Activated CD4-positive, alpha-beta T cell treated with anti-CD3 and anti-CD28 coated beads, Interleukin-2, amount 10 ng/mL, durations not matched to agents 24 days and 14 days (primary cell): ENCODE measurements at regions not wholly inside any gene's neighbourhood (a gene's known extent, or its start where the extent isn't known, plus 50 kb on each side); places are given as distances from the start of the nearest gene placed in this dataset.

Experiments
- DNase-seq: peaks from one replicate; pipeline ENCODE4 v3.0.0; 2022
- H3K27ac Mint-ChIP-seq: one replicate; pipeline ENCODE4 v1.8.0; 2022; ENCODE audit warnings: mild to moderate bottlenecking, mixed read lengths
- H3K27me3 Mint-ChIP-seq: one replicate; pipeline ENCODE4 v1.8.0; 2022; ENCODE audit warnings: mixed read lengths
- H3K36me3 Mint-ChIP-seq: one replicate; pipeline ENCODE4 v1.8.0; 2022; ENCODE audit warnings: low read depth, mild to moderate bottlenecking, mixed read lengths
- H3K4me1 Mint-ChIP-seq: one replicate; pipeline ENCODE4 v1.8.0; 2021; ENCODE audit warnings: mixed read lengths
- H3K4me3 Mint-ChIP-seq: one replicate; pipeline ENCODE4 v1.8.0; 2022; ENCODE audit warnings: mild to moderate bottlenecking, moderate library complexity, mixed read lengths
- H3K9me3 Mint-ChIP-seq: one replicate; pipeline ENCODE4 v1.8.0; 2021; ENCODE audit warnings: mixed read lengths
- intact Hi-C: fragments of 100-400 bp; cut with micrococcal nuclease; formaldehyde crosslinking; loops from one replicate; pipeline ENCODE4 v1.15.1; 2023

DNA sequence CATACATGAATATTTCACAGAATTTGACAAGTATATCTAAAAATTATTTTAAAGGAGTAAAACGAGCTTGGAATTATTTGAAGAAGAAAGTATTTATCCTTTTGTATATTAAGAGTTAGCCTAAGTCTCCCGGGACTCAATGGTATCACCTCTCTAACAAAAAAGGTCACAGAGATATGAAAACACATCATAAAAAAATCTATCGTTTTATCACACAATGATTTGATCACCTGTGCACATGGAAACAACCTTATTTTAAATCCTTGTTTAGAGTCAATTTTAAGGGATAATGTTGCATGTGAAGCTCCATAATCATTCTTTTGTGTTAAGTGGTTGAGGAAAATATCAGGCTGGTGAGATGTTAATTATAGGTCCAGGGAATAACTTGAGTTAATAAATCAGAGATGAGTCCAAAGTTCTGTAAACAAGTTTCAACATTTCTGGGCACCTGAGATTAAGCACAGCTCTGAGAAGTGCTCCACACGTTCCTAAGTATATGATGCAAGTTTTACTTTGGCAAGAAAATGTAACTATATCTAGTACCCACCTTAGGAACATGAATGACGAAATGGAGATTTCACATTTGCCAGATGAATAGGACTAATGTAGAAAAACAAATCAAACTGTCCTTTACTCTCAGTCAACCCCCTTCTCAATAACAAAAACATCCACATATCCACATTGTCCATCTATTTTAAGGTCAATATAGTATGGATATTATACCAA lies 148.5 kb upstream of the AKR1E2 start:
- H3K4me1 Mint-ChIP-seq = no peaks in the 10 kb centered on the region
- no peak overlapping the region for H3K4me3 Mint-ChIP-seq
- intact Hi-C loops = no loop called here
- H3K36me3 Mint-ChIP-seq = no peaks in the 10 kb centered on the region
- peaks cover 33% of the 10 kb centered on the region for H3K27me3 Mint-ChIP-seq
- DNase-seq = no peak
- H3K9me3 Mint-ChIP-seq = no peaks in the 10 kb centered on the region
- H3K27ac Mint-ChIP-seq = no peak overlapping the region

DNA sequence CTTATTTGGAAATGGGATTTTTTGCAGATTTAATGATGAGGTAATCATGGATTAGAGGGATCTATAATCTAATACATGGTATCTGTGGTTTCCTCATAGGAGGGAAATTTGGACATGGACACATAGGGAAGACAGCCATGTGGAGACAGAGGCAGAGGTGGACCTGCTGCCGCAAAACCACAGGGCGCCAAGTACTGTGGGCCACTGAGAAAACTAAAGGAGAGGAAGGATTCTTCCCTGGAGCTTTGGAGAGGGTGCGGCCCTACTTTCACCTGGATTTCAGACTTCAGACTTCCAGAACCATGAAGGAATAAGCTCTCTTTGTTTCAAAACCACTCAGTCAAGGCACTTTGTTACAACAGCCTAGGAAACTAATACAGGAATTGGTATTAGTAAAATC lies 149.4 kb upstream of the AKR1E2 start:
- H3K27ac Mint-ChIP-seq = no peak overlapping the region
- no peaks in the 10 kb centered on the region for H3K4me1 Mint-ChIP-seq
- no peak overlapping the region for H3K4me3 Mint-ChIP-seq
- H3K9me3 Mint-ChIP-seq = no peaks in the 10 kb centered on the region
- no peak for DNase-seq
- intact Hi-C loops = no loop called here
- no peaks in the 10 kb centered on the region for H3K36me3 Mint-ChIP-seq
- H3K27me3 Mint-ChIP-seq = peaks cover 37% of the 10 kb centered on the region

DNA sequence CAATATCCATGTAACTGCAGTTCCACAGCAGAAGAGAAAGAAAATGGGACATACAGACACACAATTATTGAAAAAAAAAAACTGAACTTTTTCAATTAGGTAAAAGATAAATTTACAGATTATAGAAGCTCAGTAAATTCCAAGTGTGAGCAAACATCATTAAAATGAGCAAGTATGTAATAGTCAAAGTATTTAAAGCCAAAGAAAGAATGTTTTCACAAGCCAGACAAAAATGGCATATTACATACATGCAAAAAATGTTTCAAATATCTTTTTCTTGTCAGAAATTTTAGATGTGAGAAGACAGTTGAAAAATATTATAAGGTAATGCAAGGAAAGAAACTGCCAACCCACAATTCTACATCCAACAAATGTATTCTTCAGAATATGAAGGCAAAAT lies 150.2 kb upstream of the AKR1E2 start:
- peaks cover 43% of the 10 kb centered on the region for H3K27me3 Mint-ChIP-seq

DNA sequence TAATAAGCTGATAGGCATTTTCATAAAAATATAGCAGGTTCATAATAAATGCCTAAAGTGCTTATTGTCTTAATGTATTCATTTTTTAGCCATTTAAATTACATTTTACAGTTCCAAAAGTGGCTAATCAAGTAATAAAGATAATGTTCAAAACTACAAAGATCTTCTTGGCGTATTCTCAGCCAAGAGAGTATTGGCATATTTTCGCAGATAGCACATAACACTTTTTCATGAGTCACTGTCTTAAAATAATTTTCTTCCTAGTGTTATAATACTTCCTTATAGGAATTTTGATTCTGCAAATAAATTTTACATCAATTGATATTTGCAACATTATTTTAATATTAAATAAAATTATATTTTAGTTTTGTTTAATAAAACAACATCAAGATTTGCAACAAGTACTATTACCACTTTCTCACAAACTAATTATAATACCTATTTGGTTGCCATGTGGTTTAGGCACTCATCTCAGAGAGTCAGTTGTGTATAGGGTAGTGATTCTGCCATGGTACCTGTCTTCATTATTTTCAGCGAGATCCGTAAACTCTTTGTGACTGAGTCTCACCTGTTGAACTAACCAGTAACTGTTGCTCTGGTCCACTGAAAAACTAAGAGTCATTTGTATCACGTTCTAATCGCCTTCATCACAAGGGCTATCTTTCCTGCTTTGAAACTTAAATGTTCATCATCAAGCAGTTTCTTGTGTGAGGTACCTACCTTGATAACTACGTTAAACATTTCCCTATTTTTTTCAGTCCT lies 152.5 kb upstream of the AKR1E2 start:
- no peak overlapping the region for H3K4me3 Mint-ChIP-seq
- no peaks in the 10 kb centered on the region for H3K4me1 Mint-ChIP-seq
- intact Hi-C loops = no loop called here
- no peak overlapping the region for H3K27ac Mint-ChIP-seq
- no peaks in the 10 kb centered on the region for H3K9me3 Mint-ChIP-seq
- no peaks in the 10 kb centered on the region for H3K36me3 Mint-ChIP-seq
- no peak for DNase-seq
- H3K27me3 Mint-ChIP-seq = peaks cover 49% of the 10 kb centered on the region

More for the DNA sequence above, 150.2 kb upstream of the AKR1E2 start:
- no peaks in the 10 kb centered on the region for H3K9me3 Mint-ChIP-seq
- H3K36me3 Mint-ChIP-seq = no peaks in the 10 kb centered on the region
- no peak for DNase-seq
- H3K4me3 Mint-ChIP-seq = no peak overlapping the region
- no peak overlapping the region for H3K27ac Mint-ChIP-seq
- H3K4me1 Mint-ChIP-seq = no peaks in the 10 kb centered on the region
- intact Hi-C loops = no loop called here

DNA sequence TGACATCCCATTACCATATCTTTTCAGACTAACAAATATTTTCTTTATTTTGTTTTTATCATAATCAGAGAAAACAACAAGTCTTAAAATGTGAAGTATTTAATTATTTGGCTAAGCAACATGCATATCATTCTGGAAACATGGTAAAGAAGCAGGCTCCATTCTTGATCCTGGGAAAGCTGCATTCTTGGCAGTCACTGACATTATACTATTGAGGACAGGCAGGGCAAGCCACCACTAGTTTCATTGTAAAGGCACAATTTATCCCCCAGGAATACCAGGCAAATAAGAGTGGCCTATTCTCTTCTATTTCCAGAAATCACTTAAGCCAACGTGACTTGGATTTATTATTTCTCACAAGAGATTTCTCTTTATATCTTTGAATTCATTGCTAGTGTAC lies 153.8 kb upstream of the AKR1E2 start:
- no peak overlapping the region for H3K4me3 Mint-ChIP-seq
- H3K4me1 Mint-ChIP-seq = no peaks in the 10 kb centered on the region
- H3K36me3 Mint-ChIP-seq = no peaks in the 10 kb centered on the region
- DNase-seq = no peak
- H3K27ac Mint-ChIP-seq = no peak overlapping the region
- intact Hi-C loops = no loop called here
- no peaks in the 10 kb centered on the region for H3K9me3 Mint-ChIP-seq
- peaks cover 44% of the 10 kb centered on the region for H3K27me3 Mint-ChIP-seq

DNA sequence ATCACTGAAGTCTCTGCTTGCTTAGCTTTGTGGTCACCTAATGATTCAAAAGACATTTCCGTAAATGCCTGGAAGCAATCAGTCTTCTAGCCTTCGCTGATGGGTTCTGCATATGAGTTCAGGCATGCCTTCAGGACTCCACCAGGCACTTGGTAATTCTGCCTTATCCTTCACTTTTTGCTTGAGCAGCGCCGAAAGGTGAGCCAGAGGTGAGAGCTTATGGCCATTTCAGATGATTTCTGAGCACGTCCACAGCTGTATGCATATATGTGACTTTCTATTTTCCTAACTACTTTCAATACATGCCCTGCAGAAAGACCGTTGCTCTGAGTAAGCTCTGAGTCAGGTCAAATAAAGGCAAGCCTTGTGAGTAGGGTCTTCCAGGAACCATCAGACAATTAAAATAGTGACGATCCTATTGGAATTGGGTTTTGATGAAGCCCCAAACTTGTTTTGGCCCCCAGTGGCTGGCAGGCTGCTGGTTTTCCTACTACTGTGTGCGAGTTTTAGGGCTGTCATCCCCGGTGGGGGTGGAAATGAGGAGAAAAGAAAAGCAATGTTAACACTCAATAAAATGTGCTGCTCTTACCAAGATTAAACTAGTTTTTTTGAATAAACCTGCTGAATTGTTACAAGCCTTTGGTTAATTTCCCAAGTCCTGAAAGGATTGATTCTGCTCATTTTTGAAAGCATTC lies 154.4 kb upstream of the AKR1E2 start:
- intact Hi-C loops = no loop called here

DNA sequence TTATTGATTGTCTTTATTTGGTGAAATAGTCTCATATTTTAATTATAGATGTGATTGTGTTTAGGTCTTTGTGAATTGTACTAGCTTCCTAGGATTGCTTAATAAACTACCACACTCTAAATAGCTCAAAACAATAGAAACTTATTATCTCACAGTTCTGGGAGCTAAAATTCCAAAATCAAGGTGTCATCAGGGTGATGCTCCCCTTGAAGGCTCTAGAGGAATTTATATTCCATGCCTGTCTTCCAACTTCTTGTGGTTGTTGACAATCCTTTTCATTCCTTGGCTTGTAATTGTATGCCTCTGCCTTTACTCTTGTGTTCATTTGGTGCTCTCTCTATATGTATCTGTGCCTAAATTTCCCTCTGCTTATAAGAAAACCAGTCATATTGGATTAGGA lies 155.3 kb upstream of the AKR1E2 start:
- intact Hi-C loops = no loop called here
- H3K4me1 Mint-ChIP-seq = no peaks in the 10 kb centered on the region
- H3K27me3 Mint-ChIP-seq = peaks cover 42% of the 10 kb centered on the region
- H3K4me3 Mint-ChIP-seq = no peak overlapping the region
- H3K27ac Mint-ChIP-seq = no peak overlapping the region
- no peak for DNase-seq
- H3K9me3 Mint-ChIP-seq = no peaks in the 10 kb centered on the region
- H3K36me3 Mint-ChIP-seq = no peaks in the 10 kb centered on the region

More for the DNA sequence above, 154.4 kb upstream of the AKR1E2 start:
- Mint-ChIP-seq H3K36me3 (no peaks in the 10 kb centered on the region), H3K27ac (no peak overlapping the region), H3K27me3 (peaks cover 44% of the 10 kb centered on the region), H3K4me1 (no peaks in the 10 kb centered on the region), H3K9me3 (no peaks in the 10 kb centered on the region), H3K4me3 (no peak overlapping the region)
- DNase-seq = no peak

DNA sequence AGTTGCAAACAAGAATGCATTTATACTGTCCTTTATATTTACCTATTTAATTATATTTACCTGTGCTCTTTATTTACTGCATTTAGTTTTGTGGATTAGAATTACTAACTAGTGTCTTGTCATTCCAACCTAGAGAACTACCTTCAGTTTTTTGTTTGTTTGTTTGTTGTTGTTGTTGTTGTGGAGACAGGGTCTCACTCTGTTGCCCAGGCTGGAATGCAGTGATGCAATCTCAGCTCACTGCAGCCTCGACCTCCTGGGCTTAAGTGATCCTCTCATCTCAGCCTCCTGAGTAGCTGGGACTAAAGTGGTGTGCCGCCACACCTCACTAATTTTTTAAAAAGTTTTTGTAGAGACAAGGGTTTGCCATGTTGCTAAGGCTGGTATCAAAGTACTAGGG lies 156.4 kb upstream of the AKR1E2 start:
- intact Hi-C loops = no loop called here
- no peak for DNase-seq
- H3K36me3 Mint-ChIP-seq = no peaks in the 10 kb centered on the region
- no peak overlapping the region for H3K4me3 Mint-ChIP-seq
- H3K9me3 Mint-ChIP-seq = no peaks in the 10 kb centered on the region
- H3K27ac Mint-ChIP-seq = no peak overlapping the region
- no peaks in the 10 kb centered on the region for H3K4me1 Mint-ChIP-seq
- peaks cover 37% of the 10 kb centered on the region for H3K27me3 Mint-ChIP-seq

DNA sequence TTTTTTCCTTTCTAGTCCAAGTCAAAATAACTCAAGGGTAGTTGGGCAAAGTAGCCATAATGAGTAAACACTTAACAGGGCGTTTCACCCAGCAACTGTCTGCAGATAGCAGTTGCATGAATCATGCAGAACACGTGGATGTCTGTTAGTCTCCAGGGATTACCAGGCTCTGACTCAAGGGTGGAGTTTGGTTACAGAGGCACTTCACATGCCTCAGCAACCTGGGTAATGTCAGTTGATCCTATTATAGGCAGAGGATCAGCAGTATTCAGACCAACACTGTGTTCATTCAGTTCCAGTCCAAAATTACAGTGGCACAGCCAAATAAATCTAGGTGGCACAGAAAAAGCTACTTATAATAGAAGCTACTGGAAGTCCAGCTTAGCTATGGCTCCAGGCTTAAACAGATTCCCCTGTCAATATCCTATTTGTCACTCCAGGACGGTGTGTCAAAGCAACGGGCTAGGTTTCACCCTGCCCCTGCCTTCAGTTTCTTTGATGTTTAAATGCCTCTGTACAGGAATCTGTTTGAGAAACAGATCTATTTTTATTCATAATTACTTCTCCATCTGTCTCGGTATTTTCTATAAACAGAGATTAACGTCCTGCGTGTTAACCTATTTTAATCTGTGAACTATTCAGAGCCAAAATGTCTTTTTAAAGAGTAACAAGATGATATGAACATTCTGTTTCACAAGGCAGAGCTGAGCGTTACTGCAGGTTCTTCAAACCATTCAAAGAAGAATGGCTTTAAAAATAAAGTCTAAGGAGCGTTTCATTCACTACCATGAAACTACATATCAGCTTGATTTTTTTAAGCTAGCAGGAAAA lies 162.6 kb upstream of the AKR1E2 start:
- peak overlapping the region; percentile 52 for H3K27ac Mint-ChIP-seq
- DNase-seq = no peak
- no peaks in the 10 kb centered on the region for H3K9me3 Mint-ChIP-seq
- intact Hi-C loops = no loop called here
- H3K27me3 Mint-ChIP-seq = peaks cover 41% of the 10 kb centered on the region
- no peak overlapping the region for H3K4me3 Mint-ChIP-seq
- H3K4me1 Mint-ChIP-seq = peaks cover 5% of the 10 kb centered on the region
- H3K36me3 Mint-ChIP-seq = no peaks in the 10 kb centered on the region

- DNase-seq = no peak
- H3K27me3 Mint-ChIP-seq = peaks cover 38% of the 10 kb centered on the region
- H3K4me3 Mint-ChIP-seq = no peak overlapping the region
- intact Hi-C loops = no loop called here
- H3K9me3 Mint-ChIP-seq = no peaks in the 10 kb centered on the region
- H3K27ac Mint-ChIP-seq = peak overlapping the region; percentile 52
- peaks cover 5% of the 10 kb centered on the region for H3K4me1 Mint-ChIP-seq
- no peaks in the 10 kb centered on the region for H3K36me3 Mint-ChIP-seq
Measured at GRCh38 chr10:4662576-4663161, 163.3 kb upstream of the AKR1E2 start.

DNA sequence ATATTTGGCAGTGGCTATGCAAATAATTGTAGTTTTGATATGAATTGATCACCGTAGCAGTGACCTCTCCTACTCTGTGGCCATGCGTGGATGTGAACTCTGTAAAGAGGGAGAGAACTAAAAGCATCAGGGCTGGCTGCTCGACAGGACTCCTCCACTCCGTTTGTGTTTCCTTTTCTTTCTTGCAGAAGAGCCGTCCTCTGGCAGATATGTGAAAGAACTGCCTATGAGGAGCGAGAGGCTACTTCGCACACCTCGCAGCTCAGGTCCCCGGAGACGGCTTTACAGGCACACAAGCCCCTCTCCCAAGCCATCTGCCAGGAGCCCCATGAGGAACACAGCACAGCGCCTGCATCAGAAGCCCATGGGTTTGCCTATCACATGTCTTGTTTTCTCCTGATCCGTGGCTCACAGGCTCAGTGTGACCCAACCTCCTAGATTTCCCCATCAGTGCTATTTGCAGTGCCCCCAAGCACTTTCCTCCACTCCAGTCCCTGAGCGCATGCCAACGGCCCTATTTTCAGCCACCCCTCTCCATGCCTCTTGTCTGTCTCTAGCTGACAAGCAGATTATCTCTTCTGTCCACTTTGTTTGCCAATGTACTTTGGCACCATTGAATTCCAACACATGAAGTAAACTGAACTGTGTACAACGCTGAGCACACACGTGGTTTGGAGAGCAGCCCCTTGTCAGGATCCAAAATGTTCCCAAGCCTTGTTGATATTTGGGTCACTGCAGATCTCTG lies 164.3 kb upstream of the AKR1E2 start:
- DNase-seq = no peak
- Mint-ChIP-seq H3K9me3 (no peaks in the 10 kb centered on the region), H3K27me3 (peaks cover 37% of the 10 kb centered on the region), H3K4me3 (no peak overlapping the region), H3K27ac (no peak overlapping the region), H3K4me1 (peaks cover 5% of the 10 kb centered on the region), H3K36me3 (no peaks in the 10 kb centered on the region)
- intact Hi-C loops = no loop called here

DNA sequence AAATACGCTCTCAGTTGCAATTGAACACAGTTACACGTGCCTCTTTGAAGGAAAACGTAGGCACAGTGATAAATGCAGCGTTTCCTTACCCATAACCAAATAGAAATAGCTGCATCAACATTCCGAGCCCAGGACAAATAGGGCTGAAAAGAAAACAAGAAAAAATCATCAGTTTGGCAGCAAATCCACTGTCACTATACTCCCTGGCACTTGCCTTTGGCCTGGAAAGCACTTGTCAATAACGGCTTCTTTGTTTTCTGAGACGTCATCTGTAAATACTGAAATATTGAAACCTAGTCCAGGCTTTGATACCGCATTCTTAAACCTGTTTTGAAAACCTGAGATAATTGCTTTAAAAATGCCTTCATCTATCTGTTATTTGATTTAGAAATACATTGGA lies 167.2 kb upstream of the AKR1E2 start:
- intact Hi-C loops = loop anchor here (10.0 kb wide), 2 partner anchors 684 to 784 kb away; no protein-coding TSS in a partner anchor
- Mint-ChIP-seq H3K4me1 (peaks cover 5% of the 10 kb centered on the region), H3K4me3 (no peak overlapping the region), H3K36me3 (no peaks in the 10 kb centered on the region), H3K27ac (no peak overlapping the region), H3K9me3 (no peaks in the 10 kb centered on the region), H3K27me3 (peaks cover 32% of the 10 kb centered on the region)
- no peak for DNase-seq
